ENCODE measurements at regions not wholly inside any gene's neighbourhood (a gene's known extent, or its start where the extent isn't known, plus 50 kb on each side); places are given as distances from the start of the nearest gene placed in this dataset.

DNA sequence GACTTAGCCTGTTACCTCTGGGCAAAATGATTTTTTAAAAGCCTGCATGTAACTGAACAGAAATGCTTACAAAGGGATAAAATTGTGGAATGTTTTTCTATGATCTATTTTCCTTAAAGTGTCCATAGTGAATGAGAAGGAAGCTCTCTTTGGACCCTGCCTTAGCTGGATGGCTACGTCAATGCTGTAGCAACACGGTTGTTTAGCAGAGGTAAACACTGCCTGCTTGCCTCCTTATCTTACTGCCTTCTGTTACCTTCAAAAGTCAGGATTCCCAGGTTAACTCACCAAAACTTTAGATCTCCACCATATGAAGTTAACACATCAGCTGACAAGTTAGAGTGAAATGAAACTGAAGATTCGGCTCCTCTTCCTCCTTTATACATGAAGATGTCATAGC lies 402.6 kb downstream of the SAMD5 start:
- Histone ChIP-seq H3K4me2 (ENCODE audit: insufficient read depth, low read length) (no peak overlapping the region), H3K27ac (ENCODE audit: low read length) (no peak overlapping the region), H3K9me3 (ENCODE audit: insufficient read depth, low read length, severe bottlenecking) (no peaks in the 10 kb centered on the region), H4K20me1 (ENCODE audit: insufficient read depth, low read length) (no peaks in the 10 kb centered on the region), H3K79me2 (ENCODE audit: insufficient read depth, low read length) (no peaks in the 10 kb centered on the region), H3K4me1 (ENCODE audit: insufficient read depth, low read length) (no peaks in the 10 kb centered on the region), H3K36me3 (ENCODE audit: insufficient read depth, low read length) (no peaks in the 10 kb centered on the region), H3K4me3 (ENCODE audit: low read depth in 1 of 2, low read length in 2 of 2) (no peak overlapping the region), H2AFZ (ENCODE audit: low read depth, low read length) (no peak overlapping the region), H3K27me3 (ENCODE audit: insufficient read depth, low read length, poor library complexity) (no peaks in the 10 kb centered on the region), H3K9ac (ENCODE audit: low read depth, low read length) (no peak overlapping the region)
- no peak for DNase-seq
- TF ChIP-seq, protein P1, sequence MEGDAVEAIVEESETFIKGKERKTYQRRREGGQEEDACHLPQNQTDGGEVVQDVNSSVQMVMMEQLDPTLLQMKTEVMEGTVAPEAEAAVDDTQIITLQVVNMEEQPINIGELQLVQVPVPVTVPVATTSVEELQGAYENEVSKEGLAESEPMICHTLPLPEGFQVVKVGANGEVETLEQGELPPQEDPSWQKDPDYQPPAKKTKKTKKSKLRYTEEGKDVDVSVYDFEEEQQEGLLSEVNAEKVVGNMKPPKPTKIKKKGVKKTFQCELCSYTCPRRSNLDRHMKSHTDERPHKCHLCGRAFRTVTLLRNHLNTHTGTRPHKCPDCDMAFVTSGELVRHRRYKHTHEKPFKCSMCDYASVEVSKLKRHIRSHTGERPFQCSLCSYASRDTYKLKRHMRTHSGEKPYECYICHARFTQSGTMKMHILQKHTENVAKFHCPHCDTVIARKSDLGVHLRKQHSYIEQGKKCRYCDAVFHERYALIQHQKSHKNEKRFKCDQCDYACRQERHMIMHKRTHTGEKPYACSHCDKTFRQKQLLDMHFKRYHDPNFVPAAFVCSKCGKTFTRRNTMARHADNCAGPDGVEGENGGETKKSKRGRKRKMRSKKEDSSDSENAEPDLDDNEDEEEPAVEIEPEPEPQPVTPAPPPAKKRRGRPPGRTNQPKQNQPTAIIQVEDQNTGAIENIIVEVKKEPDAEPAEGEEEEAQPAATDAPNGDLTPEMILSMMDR (IDR thresholded peaks at IDR 0.05; ENCODE audit: borderline replicate concordance, extremely low read depth, low read length, poor library complexity, severe bottlenecking) = no peak
- no peak for TF ChIP-seq EZH2 (IDR thresholded peaks at IDR 0.05; ENCODE audit: borderline replicate concordance, low read depth, low read length, severe bottlenecking)
- no peak for ATAC-seq (ENCODE audit: insufficient read depth, low read depth)

DNA sequence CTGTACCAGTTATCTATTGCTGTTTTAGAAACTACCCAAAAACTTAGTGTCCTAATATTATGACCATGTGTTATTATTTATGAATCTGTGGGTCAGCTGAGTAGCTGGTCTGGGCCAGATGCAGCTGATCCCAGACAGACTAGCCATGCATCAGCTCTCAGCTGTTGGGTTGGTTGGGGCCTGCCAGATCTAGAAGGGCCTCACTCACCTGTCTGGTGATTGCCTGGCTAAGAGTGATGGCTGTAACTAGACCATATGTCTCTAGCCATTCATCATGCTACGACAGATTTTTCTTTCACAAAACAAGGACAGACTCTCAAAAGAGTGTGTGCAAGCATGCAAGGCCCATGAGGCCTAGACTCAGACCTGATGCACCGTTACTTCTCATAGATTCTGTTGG lies 403.2 kb downstream of the SAMD5 start:
- H3K9ac ChIP-seq (ENCODE audit: low read depth, low read length) = no peak overlapping the region
- TF ChIP-seq, protein P1 (IDR thresholded peaks at IDR 0.05; ENCODE audit: borderline replicate concordance, extremely low read depth, low read length, poor library complexity, severe bottlenecking) = no peak
- no peak for TF ChIP-seq EZH2 (IDR thresholded peaks at IDR 0.05; ENCODE audit: borderline replicate concordance, low read depth, low read length, severe bottlenecking)
- no peak overlapping the region for H3K4me3 ChIP-seq (ENCODE audit: low read depth in 1 of 2, low read length in 2 of 2)
- ATAC-seq (ENCODE audit: insufficient read depth, low read depth) (no peak), DNase-seq (no peak)
- no peaks in the 10 kb centered on the region for H3K79me2 ChIP-seq (ENCODE audit: insufficient read depth, low read length)
- H3K9me3 ChIP-seq (ENCODE audit: insufficient read depth, low read length, severe bottlenecking) = no peaks in the 10 kb centered on the region
- H3K27me3 ChIP-seq (ENCODE audit: insufficient read depth, low read length, poor library complexity) = no peaks in the 10 kb centered on the region
- no peak overlapping the region for H2AFZ ChIP-seq (ENCODE audit: low read depth, low read length)
- H3K36me3 ChIP-seq (ENCODE audit: insufficient read depth, low read length) = no peaks in the 10 kb centered on the region
- H3K27ac ChIP-seq (ENCODE audit: low read length) = no peak overlapping the region
- H4K20me1 ChIP-seq (ENCODE audit: insufficient read depth, low read length) = no peaks in the 10 kb centered on the region
- no peaks in the 10 kb centered on the region for H3K4me1 ChIP-seq (ENCODE audit: insufficient read depth, low read length)
- no peak overlapping the region for H3K4me2 ChIP-seq (ENCODE audit: insufficient read depth, low read length)

GRCh38 chr6:147922799-147923198 lies 414.3 kb downstream of the SAMD5 start:
- Histone ChIP-seq H3K27ac (ENCODE audit: low read length) (no peak overlapping the region), H3K79me2 (ENCODE audit: insufficient read depth, low read length) (no peaks in the 10 kb centered on the region), H3K4me1 (ENCODE audit: insufficient read depth, low read length) (no peaks in the 10 kb centered on the region), H3K9me3 (ENCODE audit: insufficient read depth, low read length, severe bottlenecking) (peaks cover 4% of the 10 kb centered on the region), H3K9ac (ENCODE audit: low read depth, low read length) (no peak overlapping the region), H2AFZ (ENCODE audit: low read depth, low read length) (no peak overlapping the region), H3K4me3 (ENCODE audit: low read depth in 1 of 2, low read length in 2 of 2) (no peak overlapping the region), H3K4me2 (ENCODE audit: insufficient read depth, low read length) (no peak overlapping the region), H4K20me1 (ENCODE audit: insufficient read depth, low read length) (no peaks in the 10 kb centered on the region), H3K36me3 (ENCODE audit: insufficient read depth, low read length) (no peaks in the 10 kb centered on the region), H3K27me3 (ENCODE audit: insufficient read depth, low read length, poor library complexity) (no peaks in the 10 kb centered on the region)
- DNase-seq (no peak), ATAC-seq (ENCODE audit: insufficient read depth, low read depth) (no peak)
- no peak for TF ChIP-seq EZH2 (IDR thresholded peaks at IDR 0.05; ENCODE audit: borderline replicate concordance, low read depth, low read length, severe bottlenecking)
- TF ChIP-seq, protein P1 (IDR thresholded peaks at IDR 0.05; ENCODE audit: borderline replicate concordance, extremely low read depth, low read length, poor library complexity, severe bottlenecking) = no peak

GRCh38 chr6:147924598-147924997 lies 416.1 kb downstream of the SAMD5 start:
- Histone ChIP-seq H2AFZ (ENCODE audit: low read depth, low read length) (no peak overlapping the region), H4K20me1 (ENCODE audit: insufficient read depth, low read length) (no peaks in the 10 kb centered on the region), H3K27me3 (ENCODE audit: insufficient read depth, low read length, poor library complexity) (no peaks in the 10 kb centered on the region), H3K36me3 (ENCODE audit: insufficient read depth, low read length) (no peaks in the 10 kb centered on the region), H3K9ac (ENCODE audit: low read depth, low read length) (no peak overlapping the region), H3K4me3 (ENCODE audit: low read depth in 1 of 2, low read length in 2 of 2) (no peak overlapping the region), H3K4me2 (ENCODE audit: insufficient read depth, low read length) (no peak overlapping the region), H3K4me1 (ENCODE audit: insufficient read depth, low read length) (no peaks in the 10 kb centered on the region), H3K9me3 (ENCODE audit: insufficient read depth, low read length, severe bottlenecking) (peaks cover 4% of the 10 kb centered on the region), H3K27ac (ENCODE audit: low read length) (no peak overlapping the region), H3K79me2 (ENCODE audit: insufficient read depth, low read length) (no peaks in the 10 kb centered on the region)
- TF ChIP-seq, protein P1 (IDR thresholded peaks at IDR 0.05; ENCODE audit: borderline replicate concordance, extremely low read depth, low read length, poor library complexity, severe bottlenecking) = no peak
- no peak for TF ChIP-seq EZH2 (IDR thresholded peaks at IDR 0.05; ENCODE audit: borderline replicate concordance, low read depth, low read length, severe bottlenecking)
- DNase-seq (no peak), ATAC-seq (ENCODE audit: insufficient read depth, low read depth) (no peak)
